K562 (cell line): ENCODE measurements at regions not wholly inside any gene's neighbourhood (a gene's known extent, or its start where the extent isn't known, plus 50 kb on each side); places are given as distances from the start of the nearest gene placed in this dataset.
"Not testable (repeated sequence)": the region's sequence is repeated elsewhere in the genome, so short reads cannot be mapped to it uniquely, and the experiment has no call there.

Experiments
- ATAC-seq: fragments of 200-7000 bp; cut with Tn5 transposase; 3 replicates; pipeline ENCODE4 v1.9.1; 2020; ENCODE audit warnings: moderate library complexity
- BruUV-seq: library from RNA; stranded (reverse); fragments of 400-500 nt; replicated peaks from 2 replicates; lab custom pipeline; 2021; lab: Mats Ljungman, UMichigan
- CTCF ChIA-PET: fragments of 300-600 bp; formaldehyde crosslinking; extraction: SDS; loops from one replicate; lab custom pipeline; 2021; ENCODE audit warnings: low intra/inter-chr PET ratio; lab: Yijun Ruan, JAX
- POLR2A ChIA-PET: fragments of 300-600, 350-650 bp; sonication (Branson Sonifier 250); formaldehyde crosslinking; extraction: SDS; loops from one replicate; lab custom pipeline; 2021; ENCODE audit warnings: antibody characterized with exemption, inconsistent platforms; lab: Yijun Ruan, JAX
- DNase-seq, 4 experiments: peaks; one replicate each; pipeline versions ENCODE4 v3.0.0 to v3.0.0-alpha.2; 2011 to 2018; ENCODE audit warnings: low spot score in 3 of 4, mixed read lengths in 3 of 4; ENCODE audit errors: extremely low read depth in 1 of 4
- FAIRE-seq: peaks from 2 replicates; lab custom pipeline; 2011; peaks lifted over from hg19 to GRCh38; lab: Jason Lieb, UNC
- H2AFZ ChIP-seq: 2 replicates; pipeline ENCODE4 v1.6.0; 2011; ENCODE audit warnings: low read depth, low read length, control low read depth, inconsistent platforms
- H3K27ac ChIP-seq: fragments of 200-600 bp; 3 replicates; pipeline ENCODE4 v1.8.0; 2011; ENCODE audit warnings: low read depth, mild to moderate bottlenecking, control low read depth, inconsistent platforms, low read length, moderate library complexity, mixed read lengths; ENCODE audit errors: extremely low read depth
- H3K27me3 ChIP-seq, 2 experiments: fragments of 300-600 bp in 1 of 2; 2 replicates in 1 of 2; 3 replicates in 1 of 2; pipeline versions ENCODE4 v1.6.0 to v1.8.0; 2011; ENCODE audit warnings: inconsistent platforms in 2 of 2, low read length in 2 of 2, mild to moderate bottlenecking in 1 of 2, mixed read lengths in 1 of 2, moderate library complexity in 1 of 2; ENCODE audit not compliant: control insufficient read depth in 2 of 2, insufficient read depth in 2 of 2
- H3K36me3 ChIP-seq: fragments of 300-600 bp; 3 replicates; pipeline ENCODE4 v1.8.0; 2011; ENCODE audit warnings: mild to moderate bottlenecking, low read length, inconsistent platforms; ENCODE audit not compliant: control insufficient read depth, insufficient read depth
- H3K4me1 ChIP-seq, 2 experiments: fragments of 200-600 bp in 1 of 2; replicated peaks in 1 of 2; 2 replicates in 1 of 2; 3 replicates in 1 of 2; pipeline versions ENCODE4 v1.5.1 to v1.8.0; 2011; ENCODE audit warnings: inconsistent platforms in 2 of 2, low read length in 2 of 2, mild to moderate bottlenecking in 1 of 2, mixed read lengths in 1 of 2, moderate library complexity in 1 of 2; ENCODE audit not compliant: control insufficient read depth in 2 of 2, insufficient read depth in 2 of 2
- H3K4me2 ChIP-seq: 2 replicates; pipeline ENCODE4 v1.6.1; 2011; ENCODE audit warnings: low read length, control low read depth, inconsistent platforms, mixed read lengths; ENCODE audit not compliant: insufficient read depth
- H3K4me3 ChIP-seq: fragments of 200-600 bp; sonication (generic), shearing (Covaris generic); 2 replicates; pipeline ENCODE4 v1.5.1; 2016; ENCODE audit warnings: control low read depth, inconsistent platforms
- H3K79me2 ChIP-seq: fragments of 200-600 bp; 3 replicates; pipeline ENCODE4 v1.8.0; 2011; ENCODE audit warnings: low read length, inconsistent platforms; ENCODE audit not compliant: control insufficient read depth, insufficient read depth
- H3K9ac ChIP-seq, 2 experiments: 2 replicates each; pipeline versions ENCODE4 v1.6.0 to v1.6.1; 2011; ENCODE audit warnings: low read depth in 2 of 2, low read length in 2 of 2, control low read depth in 1 of 2, inconsistent platforms in 1 of 2, mild to moderate bottlenecking in 1 of 2, mixed read lengths in 1 of 2; ENCODE audit not compliant: insufficient read depth in 1 of 2
- H3K9me1 ChIP-seq: one replicate; pipeline ENCODE4 v1.6.0; 2011; ENCODE audit warnings: inconsistent platforms, mild to moderate bottlenecking, low read length, moderate library complexity; ENCODE audit not compliant: control insufficient read depth, insufficient read depth
- H3K9me3 ChIP-seq: replicated peaks from 2 replicates; pipeline ENCODE4 v1.5.1; 2011; ENCODE audit warnings: low read depth, low read length, inconsistent platforms; ENCODE audit not compliant: control insufficient read depth, insufficient read depth
- H4K20me1 ChIP-seq: replicated peaks from 2 replicates; pipeline ENCODE4 v1.6.1; 2011; ENCODE audit warnings: low read length, inconsistent platforms, mixed read lengths; ENCODE audit not compliant: control insufficient read depth, insufficient read depth
- CEBPZ ChIP-seq: fragments of 150-350 bp; IDR thresholded peaks from 2 replicates; pipeline ENCODE4 v1.6.1; 2014; ENCODE audit warnings: low read depth, mild to moderate bottlenecking, low read length, borderline replicate concordance
- ZNF449 ChIP-seq: fragments of 250-450 bp; sonication (Bioruptor Pico); IDR thresholded peaks from 2 replicates; pipeline ENCODE4 v1.8.0; 2022; ENCODE audit warnings: moderate library complexity, mild to moderate bottlenecking, inconsistent platforms
- whole genome bisulfite sequencing: fragments of 100-300 bp; shearing (Covaris generic); methylation state at CpG from one replicate; pipeline ENCODE4 v1.1.6; 2016; ENCODE audit warnings: low coverage, mixed read lengths; ENCODE audit not compliant: insufficient coverage; ENCODE audit errors: missing lambda C conversion rate; 5-methylcytosine and 5-hydroxymethylcytosine counted together
- in situ Hi-C: fragments of 300-500 bp; cut with MboI; formaldehyde crosslinking; loops from 4 replicates; pipeline ENCODE4 v1.15.0; 2018; ENCODE audit warnings: inconsistent platforms, mixed read lengths
- intact Hi-C: fragments of 100-400 bp; cut with micrococcal nuclease; formaldehyde crosslinking; loops from 2 replicates; pipeline ENCODE4 v1.14.2; 2022

GRCh38 chr7:127460077-127460476 lies 67.6 kb upstream of the ZNF800 start (continued):
- no peak for TF ChIP-seq CEBPZ
- TF ChIP-seq ZNF449 (CRISPR knock-in tag), result no peak

- WGBS, result 2% methylated on average over 10 of the region's 10 CpGs
- H3K79me2 ChIP-seq, H3K9me3 ChIP-seq, FAIRE-seq, H3K9me1 ChIP-seq, H3K36me3 ChIP-seq, DNase-seq, H3K4me1 ChIP-seq, H3K9ac ChIP-seq, CTCF ChIA-PET, H3K27me3 ChIP-seq, H2AFZ ChIP-seq, BruUV-seq, H3K27ac ChIP-seq, intact Hi-C loops, H4K20me1 ChIP-seq, in situ Hi-C loops, H3K4me2 ChIP-seq, ATAC-seq, H3K4me3 ChIP-seq: not testable (repeated sequence)
- POLR2A ChIA-PET, result interaction anchor here (0.7 kb wide), 1 partner anchor 15 kb away, joined by 3 read pairs; no protein-coding TSS in a partner anchor
These were observed 58.8 kb upstream of the ZNF800 start for GRCh38 chr7:127451258-127451657.
